ENCODE measurements at regions not wholly inside any gene's neighbourhood (a gene's known extent, or its start where the extent isn't known, plus 50 kb on each side); places are given as distances from the start of the nearest gene placed in this dataset.

GRCh38 chr20:54879393-54879792, 404.0 kb downstream of the DOK5 start:
- no peak for DNase-seq (ENCODE audit: low read depth)
- H3K4me3 ChIP-seq (ENCODE audit: low read length), result no peak overlapping the region
- no peak for TF ChIP-seq CTCF (IDR thresholded peaks at IDR 0.05; ENCODE audit: insufficient read depth, low read depth, low read length, missing control alignments)

- TF ChIP-seq CTCF (IDR thresholded peaks at IDR 0.05; ENCODE audit: insufficient read depth, low read depth, low read length, missing control alignments), result no peak
- H3K4me3 ChIP-seq (ENCODE audit: low read length), result no peak overlapping the region
- no peak for DNase-seq (ENCODE audit: low read depth)
Measured at GRCh38 chr20:54875307-54875706, 399.9 kb downstream of the DOK5 start.

- TF ChIP-seq CTCF (IDR thresholded peaks at IDR 0.05; ENCODE audit: insufficient read depth, low read depth, low read length, missing control alignments), result no peak
- H3K4me3 ChIP-seq (ENCODE audit: low read length), result no peak overlapping the region
- no peak for DNase-seq (ENCODE audit: low read depth)
Measured at GRCh38 chr20:54874718-54875117, 399.3 kb downstream of the DOK5 start.

GRCh38 chr20:54872440-54872839, 397.0 kb downstream of the DOK5 start:
- H3K4me3 ChIP-seq (ENCODE audit: low read length), result no peak overlapping the region

GRCh38 chr20:54869765-54870164, 394.4 kb downstream of the DOK5 start:
- no peak overlapping the region for H3K4me3 ChIP-seq (ENCODE audit: low read length)
- TF ChIP-seq CTCF (IDR thresholded peaks at IDR 0.05; ENCODE audit: insufficient read depth, low read depth, low read length, missing control alignments), result no peak
- no peak for DNase-seq (ENCODE audit: low read depth)

More at GRCh38 chr20:54872440-54872839, 397.0 kb downstream of the DOK5 start:
- no peak for DNase-seq (ENCODE audit: low read depth)
- TF ChIP-seq CTCF (IDR thresholded peaks at IDR 0.05; ENCODE audit: insufficient read depth, low read depth, low read length, missing control alignments), result no peak

GRCh38 chr20:54865273-54865672, 389.9 kb downstream of the DOK5 start:
- no peak for TF ChIP-seq CTCF (IDR thresholded peaks at IDR 0.05; ENCODE audit: insufficient read depth, low read depth, low read length, missing control alignments)
- no peak overlapping the region for H3K4me3 ChIP-seq (ENCODE audit: low read length)

GRCh38 chr20:54860716-54861115, 385.3 kb downstream of the DOK5 start:
- DNase-seq (ENCODE audit: low read depth), result no peak
- TF ChIP-seq CTCF (IDR thresholded peaks at IDR 0.05; ENCODE audit: insufficient read depth, low read depth, low read length, missing control alignments), result no peak
- no peak overlapping the region for H3K4me3 ChIP-seq (ENCODE audit: low read length)

More at GRCh38 chr20:54865273-54865672, 389.9 kb downstream of the DOK5 start:
- no peak for DNase-seq (ENCODE audit: low read depth)
